GM19239 (cell line): ENCODE measurements at regions not wholly inside any gene's neighbourhood (a gene's known extent, or its start where the extent isn't known, plus 50 kb on each side); places are given as distances from the start of the nearest gene placed in this dataset.
"Not testable (repeated sequence)": the region's sequence is repeated elsewhere in the genome, so short reads cannot be mapped to it uniquely, and the experiment has no call there.

Source experiments
- DNase-seq: peaks from one replicate; pipeline ENCODE4 v3.0.0; 2011; ENCODE audit warnings: low spot score; ENCODE audit not compliant: insufficient read length
- FAIRE-seq: peaks from 2 replicates; lab custom pipeline; 2011; peaks lifted over from hg19 to GRCh38; lab: Jason Lieb, UNC

GRCh38 chr2:18272148-18272494 is 288.3 kb downstream of the RDH14 start:
- DNase-seq (no peak), FAIRE-seq (no peak)

GRCh38 chr2:18271370-18272147 is 288.9 kb downstream of the RDH14 start:
- FAIRE-seq: no peak

GRCh38 chr2:18268400-18268799 is 292.1 kb downstream of the RDH14 start:
- FAIRE-seq (no peak), DNase-seq (no peak)

More at GRCh38 chr2:18271370-18272147, 288.9 kb downstream of the RDH14 start:
- no peak for DNase-seq

GRCh38 chr2:18267501-18267900 is 293.0 kb downstream of the RDH14 start:
- FAIRE-seq (no peak), DNase-seq (no peak)

GRCh38 chr2:18266699-18267098 is 293.8 kb downstream of the RDH14 start:
- FAIRE-seq, DNase-seq: not testable (repeated sequence)

- DNase-seq (peak; percentile 2), FAIRE-seq (no peak)
These were observed 294.6 kb downstream of the RDH14 start for GRCh38 chr2:18265614-18266586.

GRCh38 chr2:18262601-18263000 is 297.9 kb downstream of the RDH14 start:
- DNase-seq (no peak), FAIRE-seq (no peak)

GRCh38 chr2:18253686-18254197 is 306.7 kb downstream of the RDH14 start:
- DNase-seq (no peak), FAIRE-seq (no peak)

GRCh38 chr2:18251486-18251885 is 309.0 kb downstream of the RDH14 start:
- no peak for FAIRE-seq
- DNase-seq: no peak

- DNase-seq (no peak), FAIRE-seq (no peak)
These were observed 313.0 kb downstream of the RDH14 start for GRCh38 chr2:18247282-18248110.

GRCh38 chr2:18245375-18245774 is 315.1 kb downstream of the RDH14 start:
- DNase-seq (no peak), FAIRE-seq (no peak)

- DNase-seq (no peak), FAIRE-seq (no peak)
These were observed 315.6 kb downstream of the RDH14 start for GRCh38 chr2:18244845-18245244.

GRCh38 chr2:18243816-18244215 is 316.6 kb downstream of the RDH14 start:
- no peak for FAIRE-seq

GRCh38 chr2:18242716-18243115 is 317.7 kb downstream of the RDH14 start:
- DNase-seq: no peak

More at GRCh38 chr2:18243816-18244215, 316.6 kb downstream of the RDH14 start:
- DNase-seq: no peak

GRCh38 chr2:18238209-18238608 is 322.2 kb downstream of the RDH14 start:
- DNase-seq (no peak), FAIRE-seq (no peak)

More at GRCh38 chr2:18242716-18243115, 317.7 kb downstream of the RDH14 start:
- no peak for FAIRE-seq

- DNase-seq (no peak), FAIRE-seq (no peak)
These were observed 323.2 kb downstream of the RDH14 start for GRCh38 chr2:18237298-18237697.

- DNase-seq: no peak
- FAIRE-seq: no peak
These were observed 327.6 kb downstream of the RDH14 start for GRCh38 chr2:18232731-18233438.

- DNase-seq: no peak
- FAIRE-seq: no peak
These were observed 329.8 kb downstream of the RDH14 start for GRCh38 chr2:18230668-18231067.

- FAIRE-seq (no peak), DNase-seq (no peak)
These were observed 340.8 kb downstream of the RDH14 start for GRCh38 chr2:18219676-18220075.
